ENCODE measurements at regions not wholly inside any gene's neighbourhood (a gene's known extent, or its start where the extent isn't known, plus 50 kb on each side); places are given as distances from the start of the nearest gene placed in this dataset.

- Histone ChIP-seq H2AK5ac (ENCODE audit: low read length, severe bottlenecking) (no peak overlapping the region), H3K9ac (ENCODE audit: low read length) (no peak overlapping the region), H2BK15ac (ENCODE audit: low read depth, poor library complexity, severe bottlenecking) (no peak overlapping the region), H3K4me2 (ENCODE audit: low read length, poor library complexity, severe bottlenecking) (no peak overlapping the region), H3K36me3 (ENCODE audit: control insufficient read depth in 1 of 2, insufficient read depth in 2 of 2, low read depth in 1 of 2, low read length in 2 of 2) (no peaks in the 10 kb centered on the region), H3K79me1 (replicated peaks; ENCODE audit: low read length, poor library complexity, severe bottlenecking) (no peaks in the 10 kb centered on the region), H3K27me3 (ENCODE audit: control insufficient read depth in 1 of 2, insufficient read depth in 1 of 2, low read length in 2 of 2) (peaks cover 0 to 5% of the 10 kb centered on the region in 2 experiments), H3K27ac (ENCODE audit: low read length, poor library complexity, severe bottlenecking) (peak overlapping the region; percentile 70), H3K23ac (ENCODE audit: low read length in 2 of 2) (no peak overlapping the region), H3K4me1 (ENCODE audit: control insufficient read depth, insufficient read depth, low read depth, low read length) (peaks cover 4% of the 10 kb centered on the region), H2BK120ac (ENCODE audit: low read depth, low read length) (no peak overlapping the region), H3K4me3 (ENCODE audit: insufficient read depth in 1 of 2, low read depth in 1 of 2, low read length in 2 of 2) (no peak overlapping the region), H3K14ac (ENCODE audit: low read length in 2 of 2) (no peak overlapping the region), H3K9me3 (ENCODE audit: control insufficient read depth, low read length) (no peaks in the 10 kb centered on the region), H3K18ac (ENCODE audit: low read depth in 1 of 2, low read length in 2 of 2) (peak overlapping the region in 1 of 2 experiments; percentile 5), H3K4ac (ENCODE audit: low read depth in 1 of 2, low read length in 2 of 2) (no peak overlapping the region), H2BK12ac (ENCODE audit: low read length in 2 of 2) (no peak overlapping the region), H4K8ac (ENCODE audit: low read length) (no peak overlapping the region), H2BK5ac (ENCODE audit: low read depth, low read length, poor library complexity, severe bottlenecking) (no peak overlapping the region), H4K91ac (ENCODE audit: low read length) (no peak overlapping the region), H2AFZ (ENCODE audit: low read depth, low read length) (no peak overlapping the region)
- peak; percentile 40 for DNase-seq
- 34% methylated on average over 6 of the region's 7 CpGs for WGBS
Observed at GRCh38 chr20:11216451-11217314, 542.9 kb upstream of the JAG1 start.

DNA sequence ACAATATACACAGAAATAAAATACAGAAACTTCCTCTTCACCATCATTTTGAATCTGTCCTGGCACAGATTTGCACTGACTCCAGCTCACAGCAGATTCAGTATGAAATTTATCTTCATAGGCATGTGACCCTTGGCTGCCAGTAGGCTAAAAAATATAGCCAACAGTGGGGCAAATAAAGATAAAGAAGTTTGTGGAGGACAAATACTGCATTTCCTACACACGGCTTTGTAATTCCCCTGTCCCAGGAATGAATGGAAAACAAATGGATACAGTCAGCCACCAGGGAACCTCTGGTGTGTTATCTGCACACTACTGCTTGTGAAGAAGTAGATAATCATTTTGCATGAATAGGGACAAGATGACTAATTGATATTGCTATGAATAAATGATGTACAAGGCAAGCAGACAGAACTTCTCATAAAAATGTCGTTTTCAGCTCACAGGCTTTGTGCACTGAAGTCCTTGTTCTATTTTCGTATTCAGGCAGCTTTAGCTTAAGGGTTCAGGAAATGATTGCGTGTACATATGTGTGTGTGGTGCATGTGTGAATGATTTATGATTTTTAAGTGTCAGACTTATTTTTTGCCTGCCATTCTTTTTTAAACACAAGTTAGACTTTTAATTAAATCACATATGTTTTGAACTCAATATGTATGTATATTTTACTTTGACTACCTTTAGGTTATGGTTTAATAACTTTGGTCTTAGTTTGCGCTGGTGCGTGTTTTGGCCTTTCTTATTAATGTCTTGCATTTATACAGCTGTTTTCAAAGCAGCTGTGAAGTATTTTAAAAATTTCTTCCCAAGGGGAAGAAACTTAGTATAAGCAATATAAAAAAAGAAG lies 543.8 kb upstream of the JAG1 start:
- peaks cover 4% of the 10 kb centered on the region for H3K4me1 ChIP-seq (ENCODE audit: control insufficient read depth, insufficient read depth, low read depth, low read length)
- no peak overlapping the region for H3K4me2 ChIP-seq (ENCODE audit: low read length, poor library complexity, severe bottlenecking)
- no peaks in the 10 kb centered on the region for H3K9me3 ChIP-seq (ENCODE audit: control insufficient read depth, low read length)
- H3K14ac ChIP-seq (ENCODE audit: low read length in 2 of 2) = no peak overlapping the region
- no peak overlapping the region for H2BK12ac ChIP-seq (ENCODE audit: low read length in 2 of 2)
- H3K27ac ChIP-seq (ENCODE audit: low read length, poor library complexity, severe bottlenecking) = peak overlapping the region; percentile 69
- H3K9ac ChIP-seq (ENCODE audit: low read length) = no peak overlapping the region
- H3K36me3 ChIP-seq (ENCODE audit: control insufficient read depth in 1 of 2, insufficient read depth in 2 of 2, low read depth in 1 of 2, low read length in 2 of 2) = no peaks in the 10 kb centered on the region
- DNase-seq = peak; percentile 65
- no peak overlapping the region for H3K4ac ChIP-seq (ENCODE audit: low read depth in 1 of 2, low read length in 2 of 2)
- no peak overlapping the region for H2AFZ ChIP-seq (ENCODE audit: low read depth, low read length)
- H3K4me3 ChIP-seq (ENCODE audit: insufficient read depth in 1 of 2, low read depth in 1 of 2, low read length in 2 of 2) = no peak overlapping the region
- 29% methylated on average over 3 of the region's 6 CpGs for WGBS
- no peak overlapping the region for H2BK120ac ChIP-seq (ENCODE audit: low read depth, low read length)
- no peak overlapping the region for H3K18ac ChIP-seq (ENCODE audit: low read depth in 1 of 2, low read length in 2 of 2)
- peaks cover 0 to 3% of the 10 kb centered on the region in 2 experiments for H3K27me3 ChIP-seq (ENCODE audit: control insufficient read depth in 1 of 2, insufficient read depth in 1 of 2, low read length in 2 of 2)
- H2BK5ac ChIP-seq (ENCODE audit: low read depth, low read length, poor library complexity, severe bottlenecking) = no peak overlapping the region
- H2BK15ac ChIP-seq (ENCODE audit: low read depth, poor library complexity, severe bottlenecking) = no peak overlapping the region
- H3K23ac ChIP-seq (ENCODE audit: low read length in 2 of 2) = no peak overlapping the region
- no peak overlapping the region for H2AK5ac ChIP-seq (ENCODE audit: low read length, severe bottlenecking)
- no peaks in the 10 kb centered on the region for H3K79me1 ChIP-seq (replicated peaks; ENCODE audit: low read length, poor library complexity, severe bottlenecking)
- H4K8ac ChIP-seq (ENCODE audit: low read length) = no peak overlapping the region
- no peak overlapping the region for H4K91ac ChIP-seq (ENCODE audit: low read length)

DNA sequence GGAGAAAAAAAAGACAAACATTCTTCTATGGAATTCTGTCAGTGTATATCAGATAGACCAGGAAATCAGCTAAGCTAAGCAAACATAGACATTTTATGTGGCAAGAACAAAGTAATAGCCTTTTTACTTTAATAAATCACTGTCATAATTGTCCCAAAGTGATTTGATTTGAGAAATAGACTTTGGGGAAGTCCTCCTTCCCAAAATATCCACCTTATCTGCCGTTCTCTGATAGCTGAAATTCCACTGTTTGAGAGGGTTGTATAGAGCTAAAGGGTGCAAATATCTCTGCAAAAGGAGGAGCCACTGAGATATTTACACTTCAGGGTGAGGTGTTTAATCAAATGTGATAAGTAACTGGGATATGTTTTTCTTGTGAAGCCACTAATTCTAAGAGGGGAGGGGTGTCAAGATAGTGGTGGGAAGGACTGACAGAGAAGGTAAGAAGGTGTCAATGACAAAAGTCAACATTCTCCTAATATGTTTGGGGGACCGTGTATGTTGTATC lies 544.4 kb upstream of the JAG1 start:
- H2AK5ac ChIP-seq (ENCODE audit: low read length, severe bottlenecking) = peak overlapping the region; percentile 44
- no peak overlapping the region for H4K8ac ChIP-seq (ENCODE audit: low read length)
- no peaks in the 10 kb centered on the region for H3K9me3 ChIP-seq (ENCODE audit: control insufficient read depth, low read length)
- no peak overlapping the region for H3K4ac ChIP-seq (ENCODE audit: low read depth in 1 of 2, low read length in 2 of 2)
- no peak overlapping the region for H3K4me3 ChIP-seq (ENCODE audit: insufficient read depth in 1 of 2, low read depth in 1 of 2, low read length in 2 of 2)
- no peaks in the 10 kb centered on the region for H3K27me3 ChIP-seq (ENCODE audit: control insufficient read depth in 1 of 2, insufficient read depth in 1 of 2, low read length in 2 of 2)
- 39% methylated on average over 2 of the region's 2 CpGs for WGBS
- no peak overlapping the region for H2BK120ac ChIP-seq (ENCODE audit: low read depth, low read length)
- H3K18ac ChIP-seq (ENCODE audit: low read depth in 1 of 2, low read length in 2 of 2) = no peak overlapping the region
- H3K36me3 ChIP-seq (ENCODE audit: control insufficient read depth in 1 of 2, insufficient read depth in 2 of 2, low read depth in 1 of 2, low read length in 2 of 2) = no peaks in the 10 kb centered on the region
- H2BK15ac ChIP-seq (ENCODE audit: low read depth, poor library complexity, severe bottlenecking) = no peak overlapping the region
- no peak overlapping the region for H2BK12ac ChIP-seq (ENCODE audit: low read length in 2 of 2)
- no peak overlapping the region for H2BK5ac ChIP-seq (ENCODE audit: low read depth, low read length, poor library complexity, severe bottlenecking)
- H2AFZ ChIP-seq (ENCODE audit: low read depth, low read length) = no peak overlapping the region
- no peak overlapping the region for H3K4me2 ChIP-seq (ENCODE audit: low read length, poor library complexity, severe bottlenecking)
- peaks cover 4% of the 10 kb centered on the region for H3K4me1 ChIP-seq (ENCODE audit: control insufficient read depth, insufficient read depth, low read depth, low read length)
- no peak overlapping the region for H4K91ac ChIP-seq (ENCODE audit: low read length)
- H3K23ac ChIP-seq (ENCODE audit: low read length in 2 of 2) = no peak overlapping the region
- no peak overlapping the region for H3K14ac ChIP-seq (ENCODE audit: low read length in 2 of 2)
- H3K9ac ChIP-seq (ENCODE audit: low read length) = no peak overlapping the region
- no peak for DNase-seq
- no peaks in the 10 kb centered on the region for H3K79me1 ChIP-seq (replicated peaks; ENCODE audit: low read length, poor library complexity, severe bottlenecking)
- H3K27ac ChIP-seq (ENCODE audit: low read length, poor library complexity, severe bottlenecking) = no peak overlapping the region

GRCh38 chr20:11219192-11219591 lies 545.4 kb upstream of the JAG1 start:
- Histone ChIP-seq H3K9ac (ENCODE audit: low read length) (no peak overlapping the region), H3K27ac (ENCODE audit: low read length, poor library complexity, severe bottlenecking) (no peak overlapping the region), H3K4me1 (ENCODE audit: control insufficient read depth, insufficient read depth, low read depth, low read length) (peaks cover 4% of the 10 kb centered on the region), H2AFZ (ENCODE audit: low read depth, low read length) (no peak overlapping the region), H3K23ac (ENCODE audit: low read length in 2 of 2) (no peak overlapping the region), H3K9me3 (ENCODE audit: control insufficient read depth, low read length) (no peaks in the 10 kb centered on the region), H3K4me2 (ENCODE audit: low read length, poor library complexity, severe bottlenecking) (no peak overlapping the region), H3K4ac (ENCODE audit: low read depth in 1 of 2, low read length in 2 of 2) (no peak overlapping the region), H2BK5ac (ENCODE audit: low read depth, low read length, poor library complexity, severe bottlenecking) (no peak overlapping the region), H2BK15ac (ENCODE audit: low read depth, poor library complexity, severe bottlenecking) (no peak overlapping the region), H4K91ac (ENCODE audit: low read length) (no peak overlapping the region), H3K18ac (ENCODE audit: low read depth in 1 of 2, low read length in 2 of 2) (no peak overlapping the region), H3K79me1 (replicated peaks; ENCODE audit: low read length, poor library complexity, severe bottlenecking) (no peaks in the 10 kb centered on the region), H4K8ac (ENCODE audit: low read length) (no peak overlapping the region), H2BK12ac (ENCODE audit: low read length in 2 of 2) (peak overlapping the region in 1 of 2 experiments; percentile 10), H2AK5ac (ENCODE audit: low read length, severe bottlenecking) (no peak overlapping the region), H3K4me3 (ENCODE audit: insufficient read depth in 1 of 2, low read depth in 1 of 2, low read length in 2 of 2) (no peak overlapping the region), H2BK120ac (ENCODE audit: low read depth, low read length) (no peak overlapping the region), H3K14ac (ENCODE audit: low read length in 2 of 2) (no peak overlapping the region), H3K36me3 (ENCODE audit: control insufficient read depth in 1 of 2, insufficient read depth in 2 of 2, low read depth in 1 of 2, low read length in 2 of 2) (no peaks in the 10 kb centered on the region), H3K27me3 (ENCODE audit: control insufficient read depth in 1 of 2, insufficient read depth in 1 of 2, low read length in 2 of 2) (no peaks in the 10 kb centered on the region)
- 94% methylated on average over 1 of the region's 3 CpGs for WGBS
- DNase-seq = no peak

Measured in mesenchymal stem cell (in vitro differentiated cells and primary cell).